Fibroblast of villous mesenchyme (primary cell): ENCODE measurements at regions not wholly inside any gene's neighbourhood (a gene's known extent, or its start where the extent isn't known, plus 50 kb on each side); places are given as distances from the start of the nearest gene placed in this dataset.
A peak's percentile ranks its signal among the peaks of the same experiment; 100 is the strongest.
"Not testable (repeated sequence)": the region's sequence is repeated elsewhere in the genome, so short reads cannot be mapped to it uniquely, and the experiment has no call there.

ENCODE experiments used
- DNase-seq: peaks from one replicate; pipeline ENCODE4 v3.0.0-alpha.2; 2010; ENCODE audit warnings: low read depth
- H3K4me3 ChIP-seq: 2 replicates; pipeline ENCODE4 v1.5.1; 2011; ENCODE audit warnings: low read depth, mild to moderate bottlenecking, low read length
- CTCF ChIP-seq: IDR thresholded peaks from 2 replicates; pipeline ENCODE4 v1.5.1; 2012; ENCODE audit warnings: low read depth, mild to moderate bottlenecking, low read length; ENCODE audit not compliant: insufficient read depth

GRCh38 chr10:42242135-42242805 lies 396.1 kb downstream of the ZNF33B start:
- no peak for TF ChIP-seq CTCF
- H3K4me3 ChIP-seq = no peak overlapping the region
- DNase-seq = no peak

- not testable (repeated sequence) for DNase-seq, H3K4me3 ChIP-seq
Observed at GRCh38 chr10:42236401-42236800, 402.0 kb downstream of the ZNF33B start.

GRCh38 chr10:42235736-42236135 lies 402.6 kb downstream of the ZNF33B start:
- not testable (repeated sequence) for DNase-seq, H3K4me3 ChIP-seq

GRCh38 chr10:42235241-42235640 lies 403.1 kb downstream of the ZNF33B start:
- not testable (repeated sequence) for DNase-seq, H3K4me3 ChIP-seq

- not testable (repeated sequence) for H3K4me3 ChIP-seq, DNase-seq
Observed at GRCh38 chr10:42234506-42234905, 403.9 kb downstream of the ZNF33B start.

GRCh38 chr10:42233461-42234206 lies 404.7 kb downstream of the ZNF33B start:
- not testable (repeated sequence) for H3K4me3 ChIP-seq, DNase-seq

- DNase-seq, H3K4me3 ChIP-seq: not testable (repeated sequence)
Observed at GRCh38 chr10:42232955-42233354, 405.4 kb downstream of the ZNF33B start.

GRCh38 chr10:42230812-42231211 lies 407.6 kb downstream of the ZNF33B start:
- not testable (repeated sequence) for DNase-seq, H3K4me3 ChIP-seq

GRCh38 chr10:42230115-42230514 lies 408.3 kb downstream of the ZNF33B start:
- not testable (repeated sequence) for DNase-seq, H3K4me3 ChIP-seq

- not testable (repeated sequence) for DNase-seq, H3K4me3 ChIP-seq
Observed at GRCh38 chr10:42227859-42228258, 410.5 kb downstream of the ZNF33B start.

GRCh38 chr10:42193588-42193987 lies 444.8 kb downstream of the ZNF33B start:
- not testable (repeated sequence) for DNase-seq, H3K4me3 ChIP-seq

- H3K4me3 ChIP-seq = not testable (repeated sequence)
- peak; percentile 12 for DNase-seq
- TF ChIP-seq CTCF = peak; percentile 38
Observed at GRCh38 chr10:42192450-42192849, 445.9 kb downstream of the ZNF33B start.

GRCh38 chr10:42187501-42188195 lies 450.7 kb downstream of the ZNF33B start:
- DNase-seq, H3K4me3 ChIP-seq: not testable (repeated sequence)
